ENCODE measurements at regions not wholly inside any gene's neighbourhood (a gene's known extent, or its start where the extent isn't known, plus 50 kb on each side); places are given as distances from the start of the nearest gene placed in this dataset.

DNA sequence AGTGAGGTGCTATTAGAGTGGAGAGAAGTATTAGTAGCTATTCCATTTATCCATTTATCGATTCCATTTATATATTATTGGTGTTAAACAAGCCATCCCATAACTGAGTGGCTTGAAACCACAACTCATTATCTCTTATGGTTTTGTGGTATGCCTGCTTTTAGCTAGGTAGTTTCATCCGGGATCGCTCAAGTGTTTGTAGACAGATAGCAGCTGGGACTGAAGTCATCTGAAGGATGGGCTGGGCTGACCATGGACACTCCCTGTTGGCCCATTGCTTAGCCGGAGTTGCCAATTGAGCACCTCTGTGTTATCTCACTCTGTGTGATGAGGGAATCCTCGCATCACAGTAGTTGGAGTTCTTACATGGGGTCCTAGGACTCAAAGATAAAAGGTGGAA is 622.5 kb downstream of the PLA2G4A start:
- no peak for DNase-seq

DNA sequence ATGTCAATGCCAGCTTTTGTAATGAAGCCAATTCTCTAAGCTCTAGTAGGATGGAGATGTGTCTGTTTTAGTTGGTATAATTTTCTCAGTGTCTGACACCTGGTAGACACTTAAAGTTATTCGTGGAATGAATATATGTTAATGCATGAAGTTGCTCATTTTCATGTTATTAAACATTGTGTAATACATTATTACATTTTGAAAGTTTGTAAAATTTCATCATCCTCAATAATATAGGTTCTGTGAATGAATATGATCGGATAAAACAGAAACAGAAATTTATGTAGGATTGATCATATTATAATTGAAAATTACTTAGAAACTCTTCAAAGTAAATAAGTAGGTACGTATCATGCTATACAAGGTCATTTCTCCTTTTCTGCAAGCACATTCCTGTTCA is 625.3 kb downstream of the PLA2G4A start:
- DNase-seq, result no peak

DNA sequence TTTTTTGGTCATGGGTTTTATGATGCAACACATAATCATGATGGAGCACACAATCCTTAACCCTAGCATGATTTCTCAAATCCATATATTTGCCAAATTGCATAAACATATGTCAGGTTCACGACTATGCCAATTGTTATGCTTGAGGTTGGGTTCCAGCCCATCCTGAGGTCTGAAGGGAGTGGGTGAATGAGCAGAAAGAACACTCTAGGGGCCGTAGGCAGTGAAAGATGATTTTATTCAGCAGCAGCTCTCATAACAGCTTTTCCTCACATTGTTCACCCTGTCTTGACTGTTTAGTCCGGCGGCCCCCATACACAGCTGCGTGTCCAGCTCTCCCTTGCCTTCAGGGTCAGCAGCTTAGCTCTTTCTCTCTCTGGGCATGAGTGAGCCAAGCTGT is 627.7 kb downstream of the PLA2G4A start:
- no peak for DNase-seq

DNA sequence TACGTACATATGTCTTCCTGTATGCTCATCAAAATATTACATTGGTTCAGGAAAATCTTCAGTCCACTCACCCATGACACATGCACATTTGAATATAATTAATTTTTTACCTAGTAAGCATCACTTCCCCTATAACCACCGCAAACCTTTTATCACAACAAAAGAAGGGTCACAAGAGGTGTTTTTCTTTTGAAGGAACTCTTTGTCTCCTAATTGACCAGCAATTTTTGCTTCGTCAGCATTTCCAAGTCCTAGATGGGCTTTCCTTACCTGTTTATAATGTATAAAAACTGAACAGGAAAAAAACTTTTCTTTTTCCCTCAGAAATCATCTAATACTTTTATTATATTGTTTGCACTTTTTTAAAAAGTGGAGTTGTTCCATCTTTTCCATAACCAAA is 631.3 kb downstream of the PLA2G4A start:
- no peak for DNase-seq

DNA sequence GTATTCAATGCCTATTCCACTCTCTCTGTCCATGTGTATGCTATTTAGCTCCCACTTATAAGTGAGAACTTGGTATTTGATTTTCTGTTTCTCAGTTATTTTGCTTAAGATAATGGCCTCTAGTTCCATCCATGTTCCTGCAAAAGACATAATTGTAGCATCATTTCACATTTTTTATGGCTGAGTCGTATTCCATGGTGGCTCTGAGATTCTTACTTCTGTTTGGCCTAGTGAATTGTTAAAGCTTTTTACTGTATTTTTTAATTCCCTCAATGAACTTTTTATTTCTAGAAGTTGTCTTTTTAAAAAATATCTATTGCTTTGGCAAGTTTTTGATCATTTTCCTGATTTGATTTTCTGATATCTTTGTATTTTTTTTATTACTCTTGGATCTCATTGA is 635.6 kb downstream of the PLA2G4A start:
- DNase-seq, result no peak

DNA sequence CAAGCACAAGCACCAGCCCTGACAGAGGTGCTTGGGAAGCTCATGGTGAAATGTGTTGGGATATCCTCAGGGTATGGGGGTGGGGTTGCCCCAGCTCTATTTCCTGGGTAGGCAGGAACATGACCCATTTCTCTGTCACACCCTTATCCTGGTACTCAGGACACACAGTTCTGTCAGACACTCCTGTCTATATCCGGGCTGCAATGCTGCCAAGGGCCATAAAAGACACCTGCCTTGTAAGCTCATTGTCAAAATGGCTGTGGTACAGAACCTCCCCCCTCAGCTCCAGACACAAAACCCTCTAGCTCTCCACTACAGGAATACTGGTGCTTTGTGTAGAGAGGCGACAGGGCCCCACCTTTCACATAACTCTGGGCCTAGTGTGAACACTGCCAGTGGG is 636.7 kb downstream of the PLA2G4A start:
- peak; percentile 83 for DNase-seq

DNA sequence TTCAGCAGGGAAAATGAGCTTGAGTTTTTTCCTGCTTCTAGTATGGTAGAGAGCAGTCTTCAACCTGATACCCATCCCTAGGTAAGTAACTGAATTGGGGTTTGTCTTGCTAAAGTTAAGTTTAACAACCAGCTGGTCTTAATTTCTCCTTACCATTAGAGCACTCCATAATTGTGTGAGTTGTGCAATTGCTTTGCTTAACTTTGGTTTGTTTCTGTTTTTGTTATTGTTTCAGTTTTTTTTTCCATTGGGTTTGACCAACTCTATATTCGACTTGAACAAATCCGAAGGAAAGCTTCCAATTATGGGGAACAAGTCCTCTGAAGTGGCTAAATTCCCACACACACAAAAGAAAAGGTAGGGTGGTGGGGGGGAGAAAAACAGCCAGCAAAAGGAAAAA is 641.1 kb downstream of the PLA2G4A start:
- no peak for DNase-seq

DNA sequence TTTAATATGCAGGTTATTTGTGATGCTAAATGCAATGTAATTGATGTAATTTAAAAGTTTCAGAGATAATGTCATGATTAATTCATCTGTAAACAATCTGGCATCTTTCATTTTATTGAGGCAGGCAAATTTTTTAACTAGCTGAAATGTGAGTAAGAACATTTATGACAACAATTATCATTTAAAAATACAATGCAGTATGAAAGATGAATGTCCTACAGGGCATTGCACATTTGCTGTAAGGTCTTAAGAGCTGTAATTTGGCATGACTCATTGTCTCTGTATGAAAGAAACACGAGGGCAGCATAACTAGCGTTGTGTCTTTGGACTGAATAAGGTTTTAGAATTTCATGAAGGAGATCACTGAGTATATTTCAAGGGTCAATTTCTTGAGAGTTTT is 642.8 kb downstream of the PLA2G4A start:
- DNase-seq, result no peak

DNA sequence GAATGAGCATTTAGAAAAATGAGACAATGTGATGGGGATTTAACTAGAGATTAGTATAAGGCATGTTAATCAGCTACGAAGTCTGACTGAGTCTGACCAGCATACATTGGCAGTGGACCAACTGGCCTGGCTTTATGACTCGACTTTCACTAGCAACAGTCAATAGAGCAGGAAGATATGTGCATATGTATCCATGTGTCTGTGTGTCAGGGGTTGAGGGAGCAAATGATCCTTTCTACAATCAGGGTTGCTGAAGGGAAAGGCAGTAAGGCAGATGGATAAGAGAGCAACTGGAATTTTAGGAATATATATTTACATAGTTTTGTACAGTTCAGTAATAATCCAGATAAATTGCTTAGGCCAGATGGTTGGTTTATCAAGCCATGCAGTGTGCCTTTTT is 645.6 kb downstream of the PLA2G4A start:
- DNase-seq, result peak; percentile 24

DNA sequence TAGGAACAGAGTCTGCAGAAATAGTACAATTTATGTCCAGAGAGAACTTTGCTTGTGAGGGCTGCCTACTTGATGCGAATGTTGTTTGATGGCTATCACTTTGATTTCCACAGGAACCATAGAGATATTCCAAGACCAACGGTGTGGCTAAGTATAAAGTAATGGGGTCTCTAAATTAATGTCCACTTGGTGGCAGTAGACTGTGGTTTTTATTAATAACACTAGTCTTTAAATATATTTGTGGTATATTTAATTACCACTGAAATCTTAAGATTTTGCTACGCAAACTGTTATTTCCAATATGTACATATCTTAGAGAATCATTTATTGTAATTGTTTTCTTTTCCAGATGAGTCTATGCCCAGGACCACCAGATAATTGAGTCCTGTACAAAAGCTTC is 647.9 kb downstream of the PLA2G4A start:
- DNase-seq, result no peak

DNA sequence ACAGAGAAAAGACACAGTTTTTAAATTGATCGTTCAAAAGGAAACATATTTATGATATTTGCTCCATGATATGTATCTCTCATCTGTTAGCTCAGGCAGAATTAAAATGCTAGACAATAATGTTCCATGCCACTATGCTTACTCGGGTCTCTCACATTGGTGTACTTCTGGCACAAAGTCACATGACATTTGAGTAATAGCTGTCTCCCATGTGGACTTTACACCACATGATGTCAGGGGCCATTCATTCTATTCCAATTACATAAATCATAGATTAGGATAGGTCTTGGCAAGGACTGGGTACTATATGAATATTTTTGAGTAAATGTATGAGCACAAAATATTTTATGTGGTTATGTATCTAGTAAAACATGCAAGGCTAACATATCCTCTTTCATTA is 648.4 kb downstream of the PLA2G4A start:
- DNase-seq, result no peak

DNA sequence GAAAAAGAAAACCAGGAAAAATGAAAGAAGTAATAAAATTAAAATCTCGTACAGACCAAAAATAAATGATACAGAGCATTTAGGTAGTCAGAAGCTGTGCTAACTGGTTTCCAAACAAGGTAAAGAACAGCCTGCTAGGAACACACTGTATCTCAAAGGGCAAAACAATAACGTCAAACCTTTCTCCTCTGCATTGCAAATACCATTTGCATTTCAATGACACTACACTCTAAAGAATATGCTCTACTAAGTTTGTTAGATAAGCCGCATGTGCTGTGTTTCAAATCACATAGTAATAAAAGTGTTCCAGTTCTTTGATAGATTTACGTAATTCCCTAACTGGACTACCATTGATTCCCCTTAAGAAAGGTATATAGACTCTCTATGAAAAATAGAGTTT is 648.8 kb downstream of the PLA2G4A start:
- DNase-seq, result no peak

DNA sequence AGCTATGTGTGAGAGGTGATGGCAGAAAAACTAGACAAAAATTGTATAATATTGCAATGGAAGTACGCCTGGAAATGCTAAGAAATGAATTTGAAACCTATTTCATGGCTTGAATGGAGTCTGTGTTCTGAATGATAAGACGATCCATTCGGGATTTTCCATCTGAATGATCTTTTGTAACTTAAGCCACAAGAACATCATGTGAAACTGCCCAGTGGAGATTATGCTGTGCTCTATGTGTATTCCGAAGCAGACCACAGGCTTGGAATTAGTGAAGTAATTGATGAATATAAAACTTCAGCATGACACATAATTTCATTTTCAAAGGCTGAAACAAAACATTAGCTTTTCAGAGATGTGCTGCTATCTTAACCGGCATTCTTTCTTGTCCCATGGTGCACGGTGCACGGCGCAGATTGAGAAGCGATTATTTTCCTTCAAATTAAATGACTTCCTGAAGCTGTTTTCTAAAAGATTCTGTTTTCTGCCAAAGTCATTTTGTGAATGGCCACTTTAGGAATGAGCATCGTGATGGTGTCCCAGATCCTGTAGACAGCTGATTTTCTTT is 652.9 kb downstream of the PLA2G4A start:
- no peak for DNase-seq

DNA sequence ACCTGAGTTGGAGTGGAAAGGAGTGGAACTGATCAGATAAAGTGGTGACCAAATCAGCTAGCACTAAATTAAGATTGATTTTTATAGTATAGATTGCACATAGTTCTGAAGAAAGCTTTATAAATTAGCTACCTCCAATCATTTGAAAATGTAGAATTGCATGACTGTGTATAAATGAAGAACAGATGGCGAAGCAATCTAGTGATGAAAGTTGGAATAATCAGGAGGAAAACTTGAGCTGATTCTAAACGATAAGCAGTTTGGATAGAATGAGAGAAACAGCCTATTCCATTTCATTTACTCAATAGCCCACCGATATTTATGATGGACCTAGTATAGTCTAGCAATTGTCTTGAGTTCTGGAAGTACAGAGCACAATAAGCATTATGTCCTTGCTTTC is 661.5 kb downstream of the PLA2G4A start:
- no peak for DNase-seq

DNA sequence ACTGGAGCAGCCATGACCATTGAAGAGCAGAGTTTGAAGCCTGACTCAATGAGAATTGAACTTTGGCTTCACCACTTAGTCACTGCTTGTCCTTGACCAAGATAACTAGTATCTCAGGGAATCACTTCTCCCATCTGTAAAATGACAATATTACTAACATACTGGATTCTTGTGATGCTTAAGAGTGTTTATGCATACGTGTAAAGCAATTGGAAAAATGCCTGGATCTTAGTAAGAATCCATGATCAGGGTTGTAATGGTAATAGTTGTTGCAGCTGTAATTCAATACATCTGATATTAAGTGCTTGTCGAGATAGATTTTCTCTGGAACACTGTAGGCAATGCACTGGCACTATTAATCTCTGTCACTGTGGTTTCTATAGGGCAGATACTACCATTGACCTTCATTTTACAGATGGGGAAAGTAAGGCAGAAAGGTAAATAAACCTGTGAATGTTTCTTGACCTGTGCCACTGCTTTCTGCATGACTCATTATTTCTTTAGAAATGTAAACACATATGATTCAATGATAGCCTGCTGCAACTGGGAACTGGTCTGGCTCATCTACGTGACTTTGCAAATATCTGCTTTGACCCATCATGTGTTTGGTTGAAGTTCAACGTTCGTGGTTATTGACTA is 662.5 kb downstream of the PLA2G4A start:
- peak; percentile 61 for DNase-seq

DNA sequence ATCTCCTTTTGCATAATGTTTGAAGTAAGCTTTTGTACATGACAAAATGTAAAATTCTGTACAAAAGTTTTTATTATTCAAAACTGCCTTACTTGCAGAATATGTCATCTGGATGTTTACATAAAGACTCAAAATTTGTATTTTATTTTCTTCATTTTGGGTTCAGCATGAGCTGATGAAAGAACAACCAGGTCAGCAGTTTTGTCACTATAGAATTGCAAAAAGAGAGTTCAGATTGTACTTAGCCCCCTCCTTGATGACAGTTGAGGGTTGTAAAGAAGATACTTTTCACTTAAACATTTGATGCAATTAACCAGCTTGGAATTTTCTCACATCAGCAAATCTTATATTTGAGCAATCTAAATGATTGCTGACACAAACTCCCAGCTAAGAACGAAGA is 669.3 kb downstream of the PLA2G4A start:
- DNase-seq, result no peak

DNA sequence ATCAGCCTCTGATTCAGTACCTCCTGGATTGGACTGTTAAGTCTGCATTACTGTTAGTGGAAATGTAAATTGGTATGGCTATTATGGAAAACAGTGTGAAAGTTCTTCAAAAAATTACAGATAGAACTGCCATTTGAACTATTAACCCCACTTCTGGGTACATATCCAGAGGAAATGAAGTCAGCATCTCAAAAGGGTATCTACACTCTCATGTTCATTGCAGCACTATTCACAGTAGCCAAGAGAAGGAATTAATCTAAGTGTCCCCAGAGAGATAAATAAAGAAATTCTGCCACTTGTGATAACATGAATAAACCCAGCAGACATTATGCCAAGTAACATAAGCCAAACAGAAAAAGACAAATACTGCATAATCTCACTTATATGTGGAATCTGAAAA is 676.0 kb downstream of the PLA2G4A start:
- DNase-seq, result no peak

DNA sequence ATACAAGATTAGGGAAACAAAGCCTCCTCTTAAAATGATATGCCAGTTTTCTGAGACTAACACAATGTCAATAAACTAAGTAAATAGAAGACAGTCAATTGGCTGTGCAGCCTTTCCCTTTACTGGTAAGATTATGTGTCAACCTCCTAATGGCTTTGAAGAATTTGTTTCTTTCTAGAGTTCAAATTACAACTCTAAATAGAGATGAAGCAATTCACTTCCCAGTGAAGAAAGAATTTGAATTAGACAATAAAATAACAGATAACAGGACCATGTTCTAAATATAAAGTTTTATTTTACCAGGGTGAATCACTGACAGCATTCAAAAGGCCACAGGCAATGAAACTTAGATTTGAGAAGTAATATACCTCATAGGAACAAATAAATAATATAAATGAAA is 680.3 kb downstream of the PLA2G4A start:
- peak; percentile 87 for DNase-seq

DNA sequence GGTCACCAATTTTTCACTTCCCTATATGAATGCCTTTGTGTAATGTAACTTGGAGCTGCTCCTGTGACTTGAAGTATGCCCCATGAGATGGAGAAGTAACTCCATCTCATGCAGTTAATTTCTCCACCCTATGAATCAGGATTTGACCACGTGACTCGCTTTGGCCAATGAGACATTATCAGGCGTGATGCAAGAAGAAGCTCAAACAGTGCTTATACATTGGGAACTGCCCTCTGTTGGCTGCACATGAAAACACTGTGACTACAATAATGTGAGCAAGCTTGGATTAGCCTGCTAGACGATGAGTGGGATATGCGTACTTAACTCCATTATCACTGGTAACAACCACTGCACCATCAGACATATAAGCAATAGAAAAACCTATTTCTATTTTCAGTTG is 684.4 kb downstream of the PLA2G4A start:
- no peak for DNase-seq

DNA sequence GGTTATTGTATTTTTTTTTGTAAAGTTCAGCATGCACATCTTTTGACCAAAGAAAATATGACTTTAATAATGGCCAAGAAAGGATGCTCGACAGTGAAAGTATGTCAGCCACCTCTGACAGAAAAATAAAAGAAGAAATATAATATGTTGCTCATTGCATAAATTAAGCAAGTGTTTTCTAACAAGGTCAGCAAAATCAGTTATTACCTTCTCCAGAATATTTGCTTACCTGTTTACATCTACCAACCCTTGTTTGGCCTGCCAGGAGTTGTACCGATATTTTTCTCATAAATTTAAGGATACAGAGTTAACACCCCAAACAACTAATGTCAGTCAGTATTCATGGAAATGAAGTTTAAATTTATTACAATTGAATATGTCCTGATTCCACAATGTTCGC is 685.4 kb downstream of the PLA2G4A start:
- no peak for DNase-seq

DNA sequence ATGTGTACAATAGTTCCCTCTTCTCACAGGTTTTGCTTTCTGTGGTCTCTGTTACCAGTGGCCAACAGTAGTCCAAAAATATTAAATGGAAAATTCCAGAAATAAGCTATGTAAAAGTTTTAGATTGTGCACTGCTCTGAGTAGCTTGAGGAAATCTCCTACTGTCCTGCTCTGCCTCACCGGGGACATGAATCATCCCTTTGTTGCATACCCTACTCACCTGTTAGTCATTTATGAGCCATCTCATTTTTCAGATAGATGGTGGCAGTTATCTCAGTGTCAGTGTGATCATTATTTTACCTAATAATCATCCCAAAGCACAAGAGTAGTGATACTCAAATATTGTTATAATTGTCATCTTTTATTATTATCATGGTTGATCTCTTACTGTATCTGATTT is 688.1 kb downstream of the PLA2G4A start:
- no peak for DNase-seq

DNA sequence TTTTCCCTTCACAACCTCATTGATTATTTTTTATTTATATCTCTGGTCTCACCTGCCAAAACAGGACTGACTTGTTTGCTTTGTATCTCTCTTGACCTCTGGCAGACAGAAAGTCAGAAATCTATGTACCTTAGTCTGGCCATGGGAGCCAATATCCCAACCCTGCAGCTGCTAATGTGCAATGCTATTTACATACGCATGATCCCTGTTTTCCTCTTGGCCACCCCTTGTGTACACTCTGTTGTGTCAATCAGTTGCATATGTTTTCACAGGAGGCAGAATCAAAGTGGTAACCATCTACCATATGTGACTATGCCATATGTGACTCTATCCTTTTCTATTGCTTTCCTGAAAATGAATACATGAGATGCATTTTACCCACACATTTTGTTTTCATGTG is 688.8 kb downstream of the PLA2G4A start:
- DNase-seq, result peak; percentile 89

DNA sequence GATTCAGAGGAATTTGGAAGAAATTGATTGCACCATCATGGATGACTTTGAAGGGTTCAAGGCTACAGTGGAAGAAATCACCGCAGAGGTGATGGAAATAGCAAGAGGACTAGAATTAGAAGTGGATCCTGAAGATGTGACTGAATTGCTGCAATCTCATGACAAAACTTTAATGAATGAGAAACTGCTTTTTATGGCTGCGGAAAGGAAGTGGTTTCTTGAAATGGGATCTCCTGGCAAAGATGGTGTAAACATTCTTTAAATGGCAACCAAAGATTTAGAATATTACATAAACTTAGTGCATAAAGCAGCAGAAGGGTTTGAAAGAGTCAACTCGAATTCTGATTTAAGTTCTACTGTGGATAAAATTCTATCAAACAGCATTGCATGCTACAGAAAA is 698.6 kb downstream of the PLA2G4A start:
- DNase-seq, result no peak

DNA sequence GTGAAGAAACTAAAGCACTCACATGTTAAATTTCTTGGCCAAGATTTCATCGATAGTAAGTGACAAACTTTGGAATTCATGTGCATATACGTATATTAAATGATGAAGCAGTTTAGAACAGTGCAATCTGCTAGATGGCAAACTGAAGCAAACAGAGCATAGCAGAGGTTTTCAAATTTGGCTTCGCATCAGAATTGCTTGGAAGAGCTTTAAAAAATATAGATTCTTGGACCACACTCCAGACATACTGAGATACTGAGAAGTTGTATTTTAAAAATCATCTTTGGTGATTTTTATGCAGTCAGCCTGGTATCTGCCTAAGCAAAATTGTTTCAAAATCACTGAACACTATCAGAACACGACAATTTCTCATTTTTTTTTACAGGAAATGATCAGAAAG is 709.2 kb downstream of the PLA2G4A start:
- DNase-seq, result no peak

DNA sequence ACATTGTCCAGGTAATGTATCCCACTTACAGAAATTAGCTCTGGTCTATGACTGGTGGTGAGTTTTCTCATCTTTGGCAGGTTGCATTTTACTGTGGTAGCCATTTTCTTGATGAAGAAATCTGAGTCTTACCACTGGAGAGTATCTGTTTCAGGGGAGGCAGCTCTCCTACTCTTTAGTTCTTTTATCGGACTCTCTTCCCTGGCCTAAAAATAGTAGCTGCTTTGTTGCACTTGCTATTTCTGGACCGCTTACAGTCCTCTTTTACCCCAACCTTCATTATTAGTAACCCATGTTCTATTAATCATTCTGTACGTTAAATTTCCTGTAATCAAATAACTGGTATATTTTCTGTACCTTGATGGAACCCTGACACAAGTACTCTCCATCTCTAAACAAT is 720.8 kb downstream of the PLA2G4A start:
- DNase-seq, result no peak

DNA sequence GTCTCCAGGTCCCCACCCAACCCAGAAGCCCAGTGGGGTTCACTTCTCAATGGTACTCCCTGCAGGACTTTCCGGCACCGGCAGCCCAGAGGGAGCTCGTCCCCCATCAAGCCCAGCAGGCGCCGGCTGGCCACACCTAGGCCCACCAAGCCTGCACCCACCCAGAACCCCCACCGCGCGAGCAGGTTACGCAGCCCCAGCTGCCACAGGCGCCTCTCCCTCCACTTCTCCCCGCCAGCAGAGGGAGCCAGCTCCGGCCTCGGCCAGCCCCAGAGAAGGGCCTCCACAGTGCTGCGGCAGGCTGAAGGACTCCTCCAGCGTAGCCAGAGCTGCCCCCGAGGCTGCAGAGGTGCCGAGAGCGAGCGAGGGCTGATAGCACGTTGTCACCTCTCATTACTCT is 722.3 kb downstream of the PLA2G4A start:
- DNase-seq, result no peak
